Fibroblast of lung (primary cell): ENCODE measurements at regions not wholly inside any gene's neighbourhood (a gene's known extent, or its start where the extent isn't known, plus 50 kb on each side); places are given as distances from the start of the nearest gene placed in this dataset.

Source experiments
- DNase-seq, 2 donors: peaks; one replicate each; pipeline versions ENCODE4 v3.0.0 to v3.0.0-alpha.2; 2010; ENCODE audit warnings: low read depth in 2 of 2
- H2AFZ ChIP-seq: 2 replicates; pipeline ENCODE4 v1.5.1; 2012; ENCODE audit warnings: low read length, control low read depth, inconsistent platforms
- H3K27ac ChIP-seq: 2 replicates; pipeline ENCODE4 v1.5.1; 2011; ENCODE audit warnings: low read length, control low read depth; ENCODE audit not compliant: insufficient read depth
- H3K27me3 ChIP-seq: 2 replicates; pipeline ENCODE4 v1.5.1; 2011; ENCODE audit warnings: mild to moderate bottlenecking, low read length; ENCODE audit not compliant: control insufficient read depth, insufficient read depth
- H3K36me3 ChIP-seq: 2 replicates; pipeline ENCODE4 v1.5.1; 2011; ENCODE audit warnings: low read length; ENCODE audit not compliant: control insufficient read depth, insufficient read depth
- H3K4me1 ChIP-seq: 2 replicates; pipeline ENCODE4 v1.5.1; 2011; ENCODE audit warnings: low read length; ENCODE audit not compliant: control insufficient read depth, insufficient read depth; ENCODE audit errors: extremely low read depth
- H3K4me2 ChIP-seq: 2 replicates; pipeline ENCODE4 v1.5.1; 2011; ENCODE audit warnings: low read length, control low read depth; ENCODE audit not compliant: insufficient read depth; ENCODE audit errors: extremely low read depth
- H3K4me3 ChIP-seq, 4 experiments: fragments of 200-600 bp in 1 of 4; sonication (generic) in 1 of 4; replicated peaks in 1 of 4; 2 replicates each; pipeline ENCODE4 v1.5.1; 2011 to 2016; ENCODE audit warnings: low read length in 4 of 4, low read depth in 3 of 4, mild to moderate bottlenecking in 3 of 4, control low read depth in 2 of 4, inconsistent platforms in 1 of 4, mixed read lengths in 1 of 4; ENCODE audit not compliant: insufficient read depth in 1 of 4; ENCODE audit errors: control extremely low read depth in 1 of 4
- H3K79me2 ChIP-seq: 2 replicates; pipeline ENCODE4 v1.5.1; 2012; ENCODE audit warnings: mild to moderate bottlenecking, low read length, inconsistent platforms; ENCODE audit not compliant: control insufficient read depth, insufficient read depth
- H3K9ac ChIP-seq: 2 replicates; pipeline ENCODE4 v1.5.1; 2011; ENCODE audit warnings: mild to moderate bottlenecking, low read length, control low read depth; ENCODE audit not compliant: insufficient read depth
- H3K9me3 ChIP-seq: 2 replicates; pipeline ENCODE4 v1.5.1; 2012; ENCODE audit warnings: low read depth, low read length; ENCODE audit not compliant: control insufficient read depth, insufficient read depth
- H4K20me1 ChIP-seq: 2 replicates; pipeline ENCODE4 v1.5.1; 2011; ENCODE audit warnings: low read length; ENCODE audit not compliant: control insufficient read depth, insufficient read depth; ENCODE audit errors: extremely low read depth
- CTCF ChIP-seq, 2 donors: IDR thresholded peaks in 1 of 2; conservative IDR thresholded peaks in 1 of 2; 1 replicate in 1 of 2; 2 replicates in 1 of 2; pipeline ENCODE4 v1.5.1; 2011 to 2012; ENCODE audit warnings: low read length in 2 of 2, control low read depth in 1 of 2, inconsistent platforms in 1 of 2, low read depth in 1 of 2, mild to moderate bottlenecking in 1 of 2
- EZH2 ChIP-seq: IDR thresholded peaks from 2 replicates; pipeline ENCODE4 v1.5.1; 2012; ENCODE audit warnings: low read length, control low read depth, mild to moderate bottlenecking; ENCODE audit errors: missing control alignments

- no peak overlapping the region for H3K9ac ChIP-seq
- H3K4me1 ChIP-seq: no peaks in the 10 kb centered on the region
- H3K4me3 ChIP-seq: no peak overlapping the region
- H3K9me3 ChIP-seq: no peaks in the 10 kb centered on the region
- no peaks in the 10 kb centered on the region for H4K20me1 ChIP-seq
- TF ChIP-seq CTCF (conservative IDR thresholded peaks at IDR 0.05 in 1 of 2, IDR thresholded peaks at IDR 0.05 in 1 of 2; ENCODE audit: low read depth in 1 of 2, low read length in 2 of 2): no peak
- TF ChIP-seq EZH2: no peak
- H2AFZ ChIP-seq: no peak overlapping the region
- H3K4me2 ChIP-seq: no peak overlapping the region
- H3K27me3 ChIP-seq: no peaks in the 10 kb centered on the region
- H3K36me3 ChIP-seq: no peaks in the 10 kb centered on the region
- H3K27ac ChIP-seq: no peak overlapping the region
- no peak for DNase-seq
- H3K79me2 ChIP-seq: no peaks in the 10 kb centered on the region
Measured at GRCh38 chr10:91149550-91149949, 70.9 kb upstream of the PCGF5 start.

GRCh38 chr10:91150631-91151030, 69.8 kb upstream of the PCGF5 start:
- H3K9me3 ChIP-seq: no peaks in the 10 kb centered on the region
- no peak overlapping the region for H2AFZ ChIP-seq
- no peak overlapping the region for H3K27ac ChIP-seq
- TF ChIP-seq CTCF (conservative IDR thresholded peaks at IDR 0.05 in 1 of 2, IDR thresholded peaks at IDR 0.05 in 1 of 2; ENCODE audit: low read depth in 1 of 2, low read length in 2 of 2) (no peak), EZH2 (no peak)
- no peak overlapping the region for H3K9ac ChIP-seq
- H4K20me1 ChIP-seq: no peaks in the 10 kb centered on the region
- no peak overlapping the region for H3K4me2 ChIP-seq
- H3K36me3 ChIP-seq: no peaks in the 10 kb centered on the region
- no peaks in the 10 kb centered on the region for H3K79me2 ChIP-seq
- DNase-seq: no peak
- H3K27me3 ChIP-seq: no peaks in the 10 kb centered on the region
- H3K4me3 ChIP-seq: no peak overlapping the region
- H3K4me1 ChIP-seq: no peaks in the 10 kb centered on the region

- Histone ChIP-seq H3K27ac (no peak overlapping the region), H3K79me2 (no peaks in the 10 kb centered on the region), H3K4me2 (no peak overlapping the region), H2AFZ (no peak overlapping the region), H3K9me3 (no peaks in the 10 kb centered on the region), H3K27me3 (no peaks in the 10 kb centered on the region), H3K9ac (no peak overlapping the region), H4K20me1 (no peaks in the 10 kb centered on the region), H3K4me3 (no peak overlapping the region), H3K36me3 (no peaks in the 10 kb centered on the region), H3K4me1 (no peaks in the 10 kb centered on the region)
- TF ChIP-seq CTCF (conservative IDR thresholded peaks at IDR 0.05 in 1 of 2, IDR thresholded peaks at IDR 0.05 in 1 of 2; ENCODE audit: low read depth in 1 of 2, low read length in 2 of 2) (no peak), EZH2 (no peak)
- DNase-seq: no peak
Measured at GRCh38 chr10:91153508-91153907, 67.0 kb upstream of the PCGF5 start.
